H1 (cell line): ENCODE measurements at regions not wholly inside any gene's neighbourhood (a gene's known extent, or its start where the extent isn't known, plus 50 kb on each side); places are given as distances from the start of the nearest gene placed in this dataset.

Source experiments
- CTCF ChIA-PET: fragments of 300-600 bp; sonication (Branson Sonifier 250); formaldehyde crosslinking; loops from one replicate; lab custom pipeline; 2021; ENCODE audit not compliant: partially characterized antibody; lab: Charles Lee
- POLR2A ChIA-PET: fragments of 300-600 bp; sonication (Branson Sonifier 250); formaldehyde crosslinking; loops from one replicate; lab custom pipeline; 2021; ENCODE audit warnings: inconsistent platforms; ENCODE audit not compliant: partially characterized antibody; lab: Charles Lee
- DNase-seq, 2 experiments: peaks; one replicate each; pipeline versions ENCODE4 v3.0.0 to v3.0.0-alpha.2; 2010 to 2022; ENCODE audit warnings: low spot score in 2 of 2, low read depth in 1 of 2, mixed read lengths in 1 of 2
- FAIRE-seq: peaks from 2 replicates; lab custom pipeline; 2011; peaks lifted over from hg19 to GRCh38; lab: Jason Lieb, UNC
- H2AFZ ChIP-seq: 2 replicates; pipeline ENCODE4 v1.8.1; 2012; ENCODE audit warnings: low read length, inconsistent platforms
- H2AK5ac ChIP-seq: 2 replicates; pipeline ENCODE4 v1.6.1; 2013; ENCODE audit warnings: low read depth, low read length
- H2BK120ac ChIP-seq: replicated peaks from 2 replicates; pipeline ENCODE3; 2013; ENCODE audit warnings: low read depth, low read length, inconsistent platforms
- H2BK12ac ChIP-seq: 2 replicates; pipeline ENCODE4 v1.6.1; 2013; ENCODE audit warnings: low read depth, low read length
- H2BK15ac ChIP-seq: 2 replicates; pipeline ENCODE4 v1.6.1; 2013; ENCODE audit warnings: low read length
- H2BK20ac ChIP-seq: 2 replicates; pipeline ENCODE4 v1.6.1; 2013; ENCODE audit warnings: low read length
- H2BK5ac ChIP-seq: 2 replicates; pipeline ENCODE4 v1.6.1; 2013; ENCODE audit warnings: low read depth, low read length
- H3K14ac ChIP-seq: 2 replicates; pipeline ENCODE4 v1.6.1; 2013; ENCODE audit warnings: inconsistent platforms; ENCODE audit not compliant: insufficient read length
- H3K18ac ChIP-seq: 2 replicates; pipeline ENCODE4 v1.6.1; 2013; ENCODE audit warnings: low read length; ENCODE audit errors: extremely low read depth
- H3K23ac ChIP-seq: 2 replicates; pipeline ENCODE4 v1.6.1; 2013; ENCODE audit warnings: inconsistent platforms; ENCODE audit not compliant: insufficient read length
- H3K23me2 ChIP-seq: 2 replicates; pipeline ENCODE4 v1.6.1; 2013; ENCODE audit warnings: low read depth, low read length
- H3K27ac ChIP-seq: 2 replicates; pipeline ENCODE4 v1.6.1; 2011; ENCODE audit warnings: low read depth, low read length, inconsistent platforms
- H3K27me3 ChIP-seq, 4 experiments: replicated peaks in 1 of 4; 1 replicate in 1 of 4; 2 replicates in 3 of 4; pipeline versions ENCODE4 v1.6.1 to v1.8.1; 2011 to 2013; ENCODE audit warnings: low read length in 3 of 4, mild to moderate bottlenecking in 3 of 4, inconsistent platforms in 2 of 4, mixed read lengths in 2 of 4, moderate library complexity in 1 of 4; ENCODE audit not compliant: control insufficient read depth in 3 of 4, insufficient read depth in 3 of 4; ENCODE audit errors: extremely low read depth in 1 of 4
- H3K36me3 ChIP-seq, 4 experiments: 2 replicates each; pipeline versions ENCODE4 v1.6.1 to v1.8.1; 2011 to 2013; ENCODE audit warnings: mild to moderate bottlenecking in 4 of 4, low read length in 3 of 4, moderate library complexity in 2 of 4, control low read depth in 1 of 4, inconsistent platforms in 1 of 4; ENCODE audit not compliant: insufficient read depth in 4 of 4, control insufficient read depth in 2 of 4
- H3K4ac ChIP-seq: replicated peaks from 2 replicates; pipeline ENCODE3; 2013; ENCODE audit warnings: low read length, low read depth, mixed read lengths, inconsistent platforms; ENCODE audit not compliant: insufficient read length
- H3K4me1 ChIP-seq, 4 experiments: replicated peaks in 1 of 4; 1 replicate in 1 of 4; 2 replicates in 3 of 4; pipeline versions ENCODE4 v1.6.1 to v1.8.1; 2011 to 2013; ENCODE audit warnings: low read length in 3 of 4, inconsistent platforms in 2 of 4, mixed read lengths in 1 of 4; ENCODE audit not compliant: insufficient read depth in 4 of 4, control insufficient read depth in 3 of 4
- H3K4me2 ChIP-seq, 2 experiments: 2 replicates each; pipeline versions ENCODE4 v1.6.1 to v1.8.1; 2011 to 2013; ENCODE audit warnings: low read depth in 2 of 2, low read length in 2 of 2, control low read depth in 1 of 2, inconsistent platforms in 1 of 2, mild to moderate bottlenecking in 1 of 2; ENCODE audit not compliant: insufficient read depth in 1 of 2
- H3K4me3 ChIP-seq, 4 experiments: fragments of 200-600, 300-600 bp in 1 of 4; sonication (generic), shearing (Covaris generic), sonication (Bioruptor Twin) in 1 of 4; 2 replicates each; pipeline versions ENCODE4 v1.5.1 to v1.8.1; 2011 to 2016; ENCODE audit warnings: low read length in 4 of 4, low read depth in 3 of 4, control low read depth in 2 of 4, inconsistent platforms in 2 of 4, mild to moderate bottlenecking in 2 of 4, mixed read lengths in 1 of 4, moderate library complexity in 1 of 4; ENCODE audit not compliant: insufficient read depth in 2 of 4; ENCODE audit errors: extremely low read depth in 1 of 4
- H3K56ac ChIP-seq: replicated peaks from 2 replicates; pipeline ENCODE3; 2013; ENCODE audit warnings: low read depth, mild to moderate bottlenecking, mixed read lengths, low read length, inconsistent platforms; ENCODE audit not compliant: insufficient read length
- H3K79me1 ChIP-seq: 2 replicates; pipeline ENCODE4 v1.6.1; 2013; ENCODE audit warnings: low read depth, low read length, control low read depth
- H3K79me2 ChIP-seq, 2 experiments: 2 replicates each; pipeline versions ENCODE4 v1.6.1 to v1.8.1; 2012 to 2013; ENCODE audit warnings: low read length in 2 of 2, mild to moderate bottlenecking in 2 of 2, inconsistent platforms in 1 of 2; ENCODE audit not compliant: insufficient read depth in 2 of 2, control insufficient read depth in 1 of 2
- H3K9ac ChIP-seq, 4 experiments: replicated peaks in 1 of 4; 1 replicate in 1 of 4; 2 replicates in 3 of 4; pipeline versions ENCODE4 v1.6.1 to v1.8.1; 2011 to 2013; ENCODE audit warnings: low read depth in 3 of 4, low read length in 3 of 4, control low read depth in 2 of 4, mild to moderate bottlenecking in 2 of 4, moderate library complexity in 2 of 4, inconsistent platforms in 1 of 4; ENCODE audit errors: extremely low read depth in 1 of 4
- H3K9me3 ChIP-seq, 2 experiments: 2 replicates each; pipeline versions ENCODE4 v1.6.1 to v1.8.1; 2012 to 2013; ENCODE audit warnings: mild to moderate bottlenecking in 2 of 2, moderate library complexity in 2 of 2, control low read depth in 1 of 2, inconsistent platforms in 1 of 2, low read depth in 1 of 2, low read length in 1 of 2, mixed read lengths in 1 of 2; ENCODE audit not compliant: insufficient read depth in 2 of 2
- H4K20me1 ChIP-seq, 2 experiments: replicated peaks in 1 of 2; 2 replicates each; pipeline versions ENCODE3 to v1.8.1; 2011 to 2013; ENCODE audit warnings: inconsistent platforms in 2 of 2, low read length in 2 of 2, mild to moderate bottlenecking in 1 of 2; ENCODE audit not compliant: insufficient read depth in 2 of 2, control insufficient read depth in 1 of 2
- H4K5ac ChIP-seq: 2 replicates; pipeline ENCODE4 v1.6.1; 2013; ENCODE audit warnings: low read length, low read depth, mixed read lengths, inconsistent platforms; ENCODE audit not compliant: insufficient read length
- H4K8ac ChIP-seq: 2 replicates; pipeline ENCODE4 v1.8.0; 2013; ENCODE audit warnings: mild to moderate bottlenecking, moderate library complexity, low read length, inconsistent platforms; ENCODE audit not compliant: insufficient read depth; ENCODE audit errors: extremely low read depth
- H4K91ac ChIP-seq: replicated peaks from 2 replicates; pipeline ENCODE3; 2013; ENCODE audit warnings: low read length, mixed read lengths, inconsistent platforms; ENCODE audit not compliant: insufficient read length
- KDM4A ChIP-seq: IDR thresholded peaks from one replicate; pipeline ENCODE4 v1.7.1; 2012; ENCODE audit warnings: low read depth, mild to moderate bottlenecking, moderate library complexity, low read length, inconsistent platforms; ENCODE audit not compliant: severe bottlenecking
- WGBS, 2 experiments: shearing (Covaris generic) in 1 of 2; methylation state at CpG; one replicate each; pipeline versions ENCODE4 v1.1.6 to v1.1.7; 2013 to 2015; ENCODE audit warnings: low lambda C conversion rate in 2 of 2, mixed read lengths in 2 of 2, inconsistent platforms in 1 of 2, low coverage in 1 of 2, missing lambda C conversion rate in 1 of 2; ENCODE audit not compliant: insufficient replicate concordance in 2 of 2, insufficient coverage in 1 of 2, insufficient read length in 1 of 2; ENCODE audit errors: extremely low coverage in 1 of 2, missing lambda C conversion rate in 1 of 2; 5-methylcytosine and 5-hydroxymethylcytosine counted together

DNA sequence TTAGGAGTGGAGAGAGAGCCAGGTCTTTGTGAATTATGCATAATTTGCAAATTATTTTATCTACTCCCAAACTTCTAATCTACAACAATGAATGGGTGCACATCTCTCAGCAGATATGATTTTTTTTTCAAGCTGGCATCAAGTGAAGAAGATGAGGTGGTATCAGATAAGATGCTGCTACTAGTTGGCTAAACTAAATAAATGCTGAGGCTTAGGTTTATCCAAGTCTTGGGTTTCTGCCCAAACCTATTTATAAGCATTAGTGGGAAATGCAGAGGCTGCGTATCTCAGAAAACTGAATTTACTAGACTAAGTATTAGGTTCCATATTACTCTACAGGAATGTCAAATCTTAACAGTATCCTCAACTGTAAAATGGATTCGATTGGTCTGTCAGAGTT lies 703.0 kb upstream of the CELF2 start:
- POLR2A ChIA-PET, result no interaction called here
- no peaks in the 10 kb centered on the region for H4K20me1 ChIP-seq
- H3K4me2 ChIP-seq, result no peak overlapping the region
- WGBS, 2 experiments, result 94% methylated on average over 2 of the region's 2 CpGs; no CpG with 5 or more reads in 1 of the 2 experiments
- H4K5ac ChIP-seq, result no peak overlapping the region
- DNase-seq, result no peak
- no peaks in the 10 kb centered on the region for H3K36me3 ChIP-seq
- H3K79me2 ChIP-seq, result no peaks in the 10 kb centered on the region
- H3K4me3 ChIP-seq, result no peak overlapping the region
- CTCF ChIA-PET, result interaction anchor here (1.6 kb wide), 1 partner anchor 41 kb away, joined by 3 read pairs; no protein-coding TSS in a partner anchor
- H2AFZ ChIP-seq, result no peak overlapping the region
- H2BK20ac ChIP-seq, result no peak overlapping the region
- H3K23me2 ChIP-seq, result no peaks in the 10 kb centered on the region
- H3K9ac ChIP-seq, result no peak overlapping the region
- no peaks in the 10 kb centered on the region for H3K9me3 ChIP-seq
- H3K4ac ChIP-seq, result no peak overlapping the region
- H2AK5ac ChIP-seq, result no peak overlapping the region
- no peak overlapping the region for H2BK120ac ChIP-seq
- H3K79me1 ChIP-seq, result no peaks in the 10 kb centered on the region
- H3K56ac ChIP-seq, result no peak overlapping the region
- FAIRE-seq, result no peak
- H2BK5ac ChIP-seq, result no peak overlapping the region
- no peaks in the 10 kb centered on the region; a peak in 1 of 7 replicates for H3K27me3 ChIP-seq
- no peak overlapping the region for H2BK12ac ChIP-seq
- H3K14ac ChIP-seq, result no peak overlapping the region
- no peak overlapping the region for H4K91ac ChIP-seq
- no peaks in the 10 kb centered on the region for H3K4me1 ChIP-seq
- no peak overlapping the region for H3K23ac ChIP-seq
- no peak overlapping the region for H3K27ac ChIP-seq
- H2BK15ac ChIP-seq, result no peak overlapping the region
- H3K18ac ChIP-seq, result no peak overlapping the region
- H4K8ac ChIP-seq, result no peak overlapping the region
- TF ChIP-seq KDM4A, result no peak
